GM21786 (cell line): ENCODE measurements at regions not wholly inside any gene's neighbourhood (a gene's known extent, or its start where the extent isn't known, plus 50 kb on each side); places are given as distances from the start of the nearest gene placed in this dataset.
"Not testable (repeated sequence)": the region's sequence is repeated elsewhere in the genome, so short reads cannot be mapped to it uniquely, and the experiment has no call there.

ENCODE experiments used
- ATAC-seq: cut with Tn5 transposase; IDR thresholded peaks from one replicate; pipeline ENCODE4 v1.9.1; 2021; ENCODE audit not compliant: unreplicated experiment

DNA sequence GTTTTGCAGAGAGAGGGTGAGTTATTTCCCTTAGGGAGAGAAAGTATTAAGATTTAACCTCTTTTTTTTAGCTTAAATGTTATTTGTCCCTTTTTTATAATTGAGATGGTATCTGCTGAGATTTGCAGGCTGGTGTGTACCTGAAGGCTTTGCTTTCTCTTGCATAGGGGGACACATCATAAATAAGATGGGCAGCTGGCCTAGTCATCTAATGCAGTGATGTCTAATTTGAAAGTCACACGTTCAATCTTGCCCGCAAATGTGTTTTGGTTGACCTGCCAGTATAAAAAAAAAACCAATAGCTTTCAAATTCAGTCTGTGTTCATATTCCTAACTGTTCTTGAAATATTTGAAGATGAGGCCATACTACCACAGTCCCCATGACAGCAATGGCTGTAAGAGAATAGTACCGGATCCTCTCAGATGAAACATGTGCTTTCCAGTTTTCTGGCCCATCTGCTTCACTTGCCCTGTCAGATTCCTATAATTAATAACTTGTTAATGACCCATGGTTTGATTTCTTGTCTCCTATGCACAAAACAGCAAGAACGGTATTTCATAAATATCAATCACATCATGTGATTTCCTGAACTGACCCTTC lies 914.2 kb downstream of the IPMK start:
- ATAC-seq = no peak

DNA sequence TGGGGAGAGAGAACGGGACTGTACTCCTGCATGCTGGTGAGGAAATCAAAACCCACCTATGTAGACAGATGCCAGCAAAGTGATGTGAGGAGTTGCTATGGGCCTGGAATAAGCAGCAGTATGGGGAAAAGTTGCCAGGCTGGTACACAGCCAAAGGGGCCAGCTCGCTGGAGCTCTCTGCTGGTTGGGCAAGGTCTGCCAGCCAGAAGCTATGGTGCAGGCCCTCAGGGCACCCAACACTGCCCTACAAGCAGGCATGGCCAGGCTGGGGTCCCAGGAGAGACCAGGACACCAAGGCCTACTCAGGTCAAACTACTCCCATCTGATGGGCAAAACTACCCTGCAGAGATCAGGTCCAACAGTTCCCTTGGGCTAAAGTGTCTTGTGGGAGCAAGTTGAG lies 916.6 kb downstream of the IPMK start:
- ATAC-seq = no peak

DNA sequence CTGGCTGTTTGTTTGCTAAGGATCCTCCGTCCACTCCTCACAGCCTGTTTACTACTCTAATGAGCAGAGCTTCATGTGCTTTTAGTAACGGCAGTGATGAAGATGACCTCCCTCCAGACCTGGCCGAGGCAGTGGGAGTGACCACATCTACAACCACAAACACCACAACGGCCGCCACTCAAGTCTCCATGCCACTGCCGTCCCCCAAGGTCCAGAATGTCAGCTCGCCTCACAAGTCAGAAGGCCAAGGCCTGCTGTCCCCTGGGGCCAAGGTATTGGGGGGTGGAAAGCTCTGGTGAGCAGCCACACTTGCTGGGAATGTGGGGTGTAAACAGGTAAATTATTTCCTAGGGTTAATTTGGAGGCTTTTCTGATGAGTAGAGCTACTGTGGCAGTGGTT lies 926.4 kb downstream of the IPMK start:
- no peak for ATAC-seq

DNA sequence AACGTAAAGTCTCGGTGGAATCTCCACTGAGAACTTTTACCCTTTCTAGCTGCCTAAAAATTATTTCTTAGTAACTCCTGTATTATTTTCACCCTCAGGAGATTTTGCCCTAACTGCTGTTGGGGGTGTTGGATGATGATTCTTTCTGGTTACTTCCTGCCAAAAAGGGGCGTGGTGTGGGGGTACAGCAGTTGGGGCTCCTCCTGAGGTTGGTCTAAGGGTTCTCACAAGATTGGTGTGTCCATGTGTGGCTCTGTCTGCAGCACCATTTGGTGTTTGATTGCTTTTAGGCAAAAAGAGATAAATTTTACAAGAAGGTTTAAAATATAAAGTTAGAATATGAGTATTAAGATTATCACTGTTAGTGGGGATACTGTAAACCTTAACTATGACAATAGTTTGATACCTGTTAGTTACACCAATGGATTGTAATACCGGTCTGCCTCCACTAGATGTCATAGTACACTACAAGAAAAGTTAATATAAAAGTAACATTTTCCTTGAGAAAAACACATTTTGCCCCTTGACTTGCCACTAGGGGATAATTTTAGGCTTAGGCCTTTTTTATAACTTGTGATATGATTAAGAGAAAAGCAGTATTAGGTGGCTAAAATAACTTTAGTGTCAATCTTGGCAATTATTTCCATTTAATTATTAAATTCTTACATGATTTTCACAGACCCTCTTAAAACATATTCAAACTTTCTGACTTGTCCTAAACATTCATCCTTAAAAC lies 928.7 kb downstream of the IPMK start:
- ATAC-seq = peak; percentile 75

DNA sequence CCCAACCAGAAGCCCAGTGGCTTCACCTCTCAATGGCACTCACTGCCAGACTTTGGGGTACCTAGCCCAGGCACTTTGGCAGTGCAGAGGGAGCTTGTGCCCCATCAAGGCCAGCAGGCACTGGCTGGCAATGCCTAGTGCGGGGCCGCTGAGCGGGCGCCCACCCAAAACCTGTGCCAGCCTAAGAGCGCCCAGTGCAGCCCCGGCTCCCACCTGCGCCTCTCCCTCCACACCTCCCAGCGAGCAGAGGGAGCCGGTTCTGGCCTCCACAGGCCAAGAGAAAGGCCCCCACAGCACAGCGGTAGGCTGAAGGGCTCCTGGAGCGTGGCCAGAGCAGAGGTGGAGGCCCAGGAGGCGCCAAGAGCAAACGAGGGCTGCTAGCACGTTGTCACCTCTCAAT lies 930.8 kb downstream of the IPMK start:
- ATAC-seq = no peak

DNA sequence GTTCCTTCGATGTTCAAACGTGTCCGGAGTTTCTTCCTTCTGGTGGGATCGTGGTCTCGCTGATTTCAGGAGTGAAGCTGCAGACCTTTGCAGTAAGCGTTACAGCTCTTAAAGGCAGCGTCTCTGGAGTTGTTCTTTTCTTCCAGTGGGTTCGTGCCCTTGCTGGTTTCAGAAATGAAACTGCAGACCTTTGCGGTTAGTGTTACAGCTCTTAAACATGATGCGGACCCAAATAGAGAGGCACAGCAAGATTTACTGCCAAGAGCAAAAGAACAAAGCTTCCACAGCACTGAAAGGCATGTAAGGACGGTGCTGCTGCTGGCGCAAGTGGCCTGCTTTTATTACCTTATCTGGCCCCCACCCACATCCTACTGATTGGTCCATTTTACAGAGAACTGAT lies 931.4 kb downstream of the IPMK start:
- no peak for ATAC-seq

DNA sequence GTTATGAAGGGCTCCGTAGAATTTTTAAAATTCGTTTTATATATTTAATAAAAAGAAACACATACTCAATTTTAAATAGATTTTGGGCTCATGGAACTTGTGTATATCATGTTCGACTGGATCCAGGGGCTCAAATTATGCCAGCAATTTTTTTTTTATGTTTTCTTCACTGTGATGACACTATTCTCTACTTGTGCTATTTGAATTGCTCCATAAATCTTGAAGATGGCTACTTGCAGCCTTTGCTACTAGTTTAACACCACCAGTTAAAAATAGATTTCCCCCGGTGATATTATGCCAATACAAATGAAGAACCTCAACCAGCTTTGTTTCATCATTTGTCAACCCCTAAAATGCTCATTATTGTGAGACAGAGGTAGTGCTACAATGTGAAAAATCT lies 933.2 kb downstream of the IPMK start:
- no peak for ATAC-seq

DNA sequence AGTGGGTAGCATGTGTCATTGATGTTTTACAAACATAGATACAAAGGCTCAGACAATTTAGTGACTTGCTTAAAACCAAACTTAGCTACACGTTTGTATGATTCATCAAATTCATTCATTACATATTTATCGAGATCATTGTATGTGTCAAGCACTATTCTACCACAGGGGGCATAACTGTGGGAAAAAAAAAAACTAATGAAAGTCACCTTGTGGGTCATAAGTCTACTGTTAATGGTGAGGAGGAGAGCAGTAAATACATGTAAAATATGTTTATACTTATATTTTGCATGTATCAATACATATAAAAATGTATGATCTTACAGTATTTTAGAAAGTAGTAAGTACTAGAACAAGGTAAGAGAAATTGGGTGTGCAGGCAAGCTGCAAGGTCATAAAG lies 933.8 kb downstream of the IPMK start:
- no peak for ATAC-seq

DNA sequence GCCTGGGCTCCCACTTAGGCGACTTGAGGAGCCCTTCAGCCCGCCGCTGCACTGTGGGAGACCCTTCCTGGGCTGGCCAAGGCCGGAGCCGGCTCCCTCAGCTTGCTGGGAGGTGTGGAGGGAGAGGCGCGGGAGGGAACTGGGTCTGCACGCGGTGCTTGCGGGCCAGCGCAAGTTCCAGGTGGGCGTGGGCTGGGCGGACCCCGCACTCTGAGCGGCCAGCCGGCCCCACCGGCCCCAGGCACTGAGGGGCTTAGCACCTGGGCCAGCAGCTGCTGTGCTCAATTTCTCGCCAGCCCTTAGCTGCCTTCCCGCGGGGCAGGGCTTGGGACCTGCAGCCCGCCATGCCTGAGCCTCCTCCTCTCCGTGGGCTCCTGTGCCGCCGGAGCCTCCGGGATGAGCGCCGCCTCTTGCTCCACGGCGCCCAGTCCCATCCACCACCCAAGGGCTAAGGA lies 946.3 kb downstream of the IPMK start:
- ATAC-seq = not testable (repeated sequence)

DNA sequence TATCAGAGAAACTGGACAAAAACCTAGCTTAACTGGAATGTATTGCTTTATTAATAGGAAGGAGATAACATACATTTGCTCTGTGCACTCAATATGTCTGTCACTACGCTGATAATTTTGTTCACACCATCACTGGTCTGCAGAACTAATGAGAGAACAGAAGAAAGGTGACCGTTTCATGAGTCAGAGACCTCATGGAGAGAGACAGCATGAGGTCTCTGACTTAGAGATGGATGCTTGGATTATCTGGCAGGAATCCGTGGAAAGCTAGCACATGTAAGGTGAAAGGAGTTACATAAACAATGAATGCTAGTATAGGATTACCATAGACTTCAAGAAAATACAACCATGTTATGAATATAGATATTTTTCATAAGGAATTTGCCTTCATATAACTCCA lies 947.3 kb downstream of the IPMK start:
- no peak for ATAC-seq

DNA sequence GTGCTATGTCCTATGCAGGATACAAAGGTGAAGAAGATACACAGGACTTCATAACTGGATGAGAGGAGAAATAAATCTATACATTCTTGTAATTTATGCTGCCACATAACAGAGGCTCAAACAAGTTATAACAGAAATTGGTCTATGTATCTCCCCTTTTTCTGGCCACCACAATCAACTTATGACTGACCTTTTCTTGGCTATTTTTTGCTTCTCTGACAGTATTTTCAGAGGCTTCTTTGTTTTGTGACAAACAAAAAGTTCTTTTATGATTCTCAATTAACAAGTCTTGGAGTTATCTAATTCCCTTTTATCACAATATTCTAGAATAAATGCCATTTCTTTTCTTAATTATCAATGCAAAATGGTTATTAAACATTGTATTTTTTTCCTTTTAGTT lies 953.0 kb upstream of the ZWINT start:
- no peak for ATAC-seq

DNA sequence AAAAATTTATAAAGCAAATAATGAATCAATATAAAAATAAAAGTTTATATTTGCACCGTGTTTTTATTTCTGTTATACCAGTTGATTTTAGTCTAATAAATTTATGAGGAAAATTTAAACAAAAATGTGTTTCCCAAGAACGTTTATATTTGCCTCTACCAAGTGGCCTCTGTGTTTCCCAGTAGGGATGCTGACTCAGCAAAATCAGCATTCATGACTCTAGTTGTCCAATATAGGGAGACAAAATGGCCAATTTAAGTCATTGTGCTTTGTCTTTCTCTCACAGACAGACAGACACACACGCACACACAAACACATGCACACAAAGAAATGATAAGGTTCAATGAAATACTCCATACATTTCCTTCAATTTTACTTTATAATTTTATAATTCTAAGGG lies 942.5 kb upstream of the ZWINT start:
- ATAC-seq = no peak

DNA sequence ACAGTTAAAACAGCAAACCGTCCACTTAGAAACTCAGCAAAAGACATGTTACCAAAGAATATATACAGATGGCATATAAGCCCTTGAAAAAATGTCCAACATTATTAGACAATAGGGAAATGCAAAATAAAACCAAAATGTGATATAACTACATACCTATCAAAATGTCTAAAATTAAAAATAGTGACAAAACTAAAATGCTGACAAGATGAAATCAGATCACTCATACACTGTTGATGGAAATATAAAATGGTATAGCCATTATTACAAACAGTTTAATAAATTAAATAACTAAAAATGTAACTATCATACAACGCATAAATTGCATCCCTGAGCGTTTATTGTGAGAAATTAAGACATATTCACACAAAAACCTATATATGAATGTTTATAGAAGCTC lies 939.7 kb upstream of the ZWINT start:
- no peak for ATAC-seq

DNA sequence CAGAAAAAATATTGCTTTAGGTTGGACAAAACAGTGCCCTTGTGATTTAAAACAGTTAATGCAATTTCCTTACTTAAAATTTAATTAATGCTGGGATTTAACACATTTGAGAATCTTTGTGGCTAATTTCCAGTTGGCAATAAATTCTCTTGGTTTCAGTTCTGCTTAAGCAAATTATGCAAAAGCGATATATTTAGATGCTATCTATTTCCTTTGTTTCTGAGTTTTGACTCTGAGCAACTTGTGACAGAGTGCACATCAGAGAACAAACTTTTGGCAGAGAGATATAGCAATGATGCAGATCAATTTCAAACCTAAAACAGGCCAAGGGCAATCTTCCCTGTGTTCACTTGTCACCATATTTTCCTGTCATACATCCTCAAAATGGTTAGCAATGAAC lies 933.6 kb upstream of the ZWINT start:
- no peak for ATAC-seq

DNA sequence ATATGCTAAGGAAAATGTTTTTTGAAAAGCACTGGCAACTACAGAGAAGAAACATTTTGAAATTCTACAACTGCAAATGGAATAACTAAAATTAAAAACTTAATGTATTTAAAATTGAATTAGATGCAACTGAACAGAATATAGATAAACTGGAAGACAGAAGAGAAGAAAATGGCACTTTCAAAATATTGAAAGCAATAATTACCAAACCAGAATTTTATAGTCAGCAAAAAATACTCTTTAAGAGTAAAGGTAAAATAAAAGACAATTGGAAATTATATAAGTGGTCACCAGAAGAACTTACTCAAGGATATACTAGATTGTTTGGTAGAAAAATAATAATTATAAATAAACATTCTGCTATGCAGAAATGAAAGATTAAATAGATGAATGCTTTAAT lies 927.7 kb upstream of the ZWINT start:
- ATAC-seq = no peak

DNA sequence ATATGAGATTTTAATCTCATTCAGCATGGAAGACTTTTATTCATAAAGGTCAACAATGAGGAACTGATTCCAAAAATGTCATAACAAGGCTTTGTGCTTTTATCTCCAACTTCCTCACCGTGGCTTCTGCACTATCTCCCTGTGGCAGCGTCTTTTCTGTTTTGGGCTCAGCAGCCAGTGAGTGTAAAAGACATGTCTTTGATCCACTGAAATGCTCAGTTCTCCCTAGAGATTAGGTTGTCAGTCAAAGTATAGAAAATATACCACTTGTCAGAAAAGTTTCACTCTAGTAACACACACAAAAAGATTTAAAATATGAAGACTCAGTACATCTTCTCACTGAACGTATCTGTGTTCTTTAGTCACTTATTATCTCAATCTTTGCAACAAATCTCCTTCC lies 901.8 kb upstream of the ZWINT start:
- no peak for ATAC-seq

DNA sequence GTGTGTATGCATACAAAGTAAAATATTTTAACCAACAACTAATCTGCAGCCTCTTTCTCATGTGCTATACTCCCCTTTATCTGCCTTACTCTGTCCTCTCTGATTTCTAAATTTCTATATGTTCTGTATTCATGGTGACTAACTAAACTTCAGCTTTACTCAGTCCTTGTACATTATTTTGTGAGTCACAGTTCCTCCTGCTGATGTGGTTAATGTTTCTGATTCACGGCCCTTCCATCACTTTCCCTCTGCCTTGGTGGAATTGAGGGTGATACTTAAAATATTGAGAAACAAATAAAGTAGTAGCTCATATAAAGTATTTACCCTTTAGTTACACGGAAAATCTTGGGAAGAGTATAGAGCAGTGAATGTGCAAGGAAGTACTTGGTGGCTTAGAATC lies 899.1 kb upstream of the ZWINT start:
- no peak for ATAC-seq

DNA sequence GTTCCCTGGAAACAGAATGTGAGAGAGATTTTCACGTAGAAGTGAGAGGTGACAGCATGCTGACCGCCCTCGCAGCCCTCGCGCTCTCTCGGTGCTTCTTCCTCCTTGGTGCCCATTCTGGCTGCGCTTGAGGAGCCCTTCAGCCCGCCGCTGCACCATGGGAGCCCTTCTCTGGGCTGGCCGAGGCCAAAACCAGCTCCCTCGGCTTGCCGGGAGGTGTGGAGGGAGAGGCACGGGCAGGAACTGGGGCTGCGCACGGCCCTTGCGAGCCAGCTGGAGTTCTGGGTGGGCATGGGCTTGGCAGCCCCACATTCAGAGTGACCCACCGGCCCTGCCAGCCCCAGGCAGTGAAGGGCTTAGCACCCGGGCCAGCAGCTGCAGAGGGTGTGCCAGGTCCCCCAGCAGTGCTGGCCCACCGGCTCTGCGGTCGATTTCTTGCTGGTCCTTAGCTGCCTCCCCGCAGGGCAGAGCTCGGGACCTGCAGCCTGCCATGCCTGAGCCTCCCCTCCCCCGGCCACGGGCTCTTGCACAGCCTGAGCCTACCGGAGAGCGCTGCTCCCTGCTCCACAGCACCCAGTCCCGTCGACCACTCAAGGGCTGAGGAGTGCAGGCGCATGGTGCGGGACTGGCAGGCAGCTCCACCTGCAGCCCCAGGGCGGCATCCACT lies 888.7 kb upstream of the ZWINT start:
- no peak for ATAC-seq

DNA sequence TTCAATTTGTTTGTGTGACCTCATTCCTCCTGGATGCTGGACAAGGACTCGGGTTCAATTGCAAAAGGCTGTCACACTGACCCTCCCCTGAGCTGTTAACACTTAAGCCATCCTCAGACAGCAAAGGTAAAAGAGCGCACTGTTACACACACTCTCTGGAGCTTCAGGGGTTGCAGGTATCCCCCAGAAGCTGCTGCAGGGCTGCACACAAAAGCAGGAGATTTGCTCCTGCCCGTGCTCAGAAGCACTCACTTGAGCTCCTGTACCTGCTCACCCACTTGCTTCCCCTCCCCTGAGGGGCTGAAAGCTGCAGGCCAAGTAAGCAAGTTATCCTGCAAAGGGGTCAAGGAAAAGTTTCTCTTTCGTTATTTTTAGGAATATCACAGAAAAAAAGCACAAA lies 886.2 kb upstream of the ZWINT start:
- ATAC-seq = no peak

DNA sequence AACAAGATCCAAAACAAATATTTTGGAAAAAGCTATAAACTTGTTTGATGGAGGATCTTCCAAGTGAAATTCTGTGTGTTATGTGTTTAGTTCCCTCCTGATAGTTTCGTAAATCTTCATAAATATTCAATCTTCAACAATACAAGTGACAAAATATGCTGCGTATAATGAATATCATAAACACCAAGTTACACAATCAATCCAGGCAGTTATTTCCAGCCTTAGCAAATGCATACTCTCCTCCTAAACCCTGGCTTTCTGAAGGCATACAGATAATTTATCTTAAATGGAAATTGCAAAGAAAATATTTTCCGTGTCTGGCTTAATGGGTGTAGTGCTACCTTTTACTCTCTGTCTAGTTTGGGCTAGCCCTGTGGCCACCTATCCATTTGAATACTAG lies 864.9 kb upstream of the ZWINT start:
- ATAC-seq = no peak

DNA sequence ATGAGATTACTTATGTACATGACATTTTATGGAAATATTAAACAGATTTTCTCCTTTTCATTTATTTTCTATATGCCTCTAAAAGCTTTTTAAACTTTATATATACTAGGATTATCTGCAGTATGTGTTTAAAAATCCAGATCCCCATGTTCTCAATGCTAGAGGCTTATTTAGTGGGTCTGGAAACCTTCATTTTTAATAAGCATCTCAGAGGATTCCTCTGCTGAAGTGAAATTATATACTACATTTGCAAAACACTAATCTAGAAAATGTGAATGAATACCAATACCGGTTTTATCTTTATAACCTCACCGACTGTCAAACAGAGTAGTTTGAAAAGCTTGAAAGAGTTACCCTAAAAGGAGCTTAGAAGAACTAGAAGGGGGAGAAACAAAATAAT lies 863.8 kb upstream of the ZWINT start:
- ATAC-seq = no peak

DNA sequence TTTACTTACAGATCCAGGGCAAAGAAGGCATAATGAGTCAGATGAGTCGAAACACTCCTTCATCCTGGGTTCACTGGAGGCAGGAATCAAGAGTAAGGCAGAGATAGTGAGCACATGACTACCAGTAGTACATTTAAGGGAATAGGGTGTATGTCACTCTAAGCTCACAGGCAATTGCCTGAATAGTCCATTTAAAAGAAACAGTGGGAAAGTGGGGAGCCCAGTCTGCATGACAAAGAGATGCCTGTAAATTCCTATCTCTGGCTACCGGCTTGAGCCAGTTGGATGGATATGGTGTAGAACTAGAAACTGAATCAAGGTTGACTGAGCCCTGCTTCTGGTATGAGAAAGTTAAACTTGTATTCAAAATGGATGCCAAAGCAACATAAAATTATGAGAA lies 861.5 kb upstream of the ZWINT start:
- no peak for ATAC-seq

DNA sequence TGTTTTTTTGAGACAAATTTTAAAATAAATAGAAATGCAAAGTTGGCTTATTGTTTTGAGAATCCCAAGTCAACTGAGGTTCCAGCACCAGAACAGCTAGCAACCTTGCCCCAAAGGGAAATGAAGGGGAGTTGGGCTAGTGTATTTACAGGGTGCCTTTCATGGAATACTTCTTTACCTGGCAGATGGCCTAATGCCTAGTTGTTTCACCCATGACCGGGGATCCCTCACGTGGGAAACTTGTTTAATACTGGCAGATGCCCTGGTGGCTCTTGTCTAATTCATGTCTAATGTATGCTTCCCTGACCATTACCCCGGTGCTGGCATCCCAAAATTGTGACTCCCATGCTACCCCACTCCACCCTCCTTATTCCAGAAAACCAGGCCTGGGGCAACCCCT lies 861.1 kb upstream of the ZWINT start:
- no peak for ATAC-seq
